ENCODE measurements at regions not wholly inside any gene's neighbourhood (a gene's known extent, or its start where the extent isn't known, plus 50 kb on each side); places are given as distances from the start of the nearest gene placed in this dataset.

- TF ChIP-seq CTCF (IDR thresholded peaks at IDR 0.05) (no peak), POLR2AphosphoS5 (IDR thresholded peaks at IDR 0.05; ENCODE audit: low read depth, low read length) (no peak), SIN3A (IDR thresholded peaks at IDR 0.05; ENCODE audit: borderline replicate concordance, insufficient read depth, low read depth, low read length) (no peak)
Measured at GRCh38 chr7:12474035-12474434, 70.4 kb upstream of the VWDE start.
